HepG2 (cell line): ENCODE measurements at regions not wholly inside any gene's neighbourhood (a gene's known extent, or its start where the extent isn't known, plus 50 kb on each side); places are given as distances from the start of the nearest gene placed in this dataset.

Experiments
- ATAC-seq: fragments of 200-7000 bp; cut with Tn5 transposase; 3 replicates; pipeline ENCODE4 v1.9.1; 2020; ENCODE audit warnings: mild to moderate bottlenecking, moderate library complexity
- BruUV-seq: library from RNA; stranded (reverse); fragments of 400-500 nt; replicated peaks from 2 replicates; lab custom pipeline; 2021; lab: Mats Ljungman, UMichigan
- CTCF ChIA-PET: fragments of 300-600 bp; formaldehyde crosslinking; extraction: SDS; loops from one replicate; lab custom pipeline; 2021; ENCODE audit warnings: low total read pairs, inconsistent platforms, low intra/inter-chr PET ratio; lab: Yijun Ruan, JAX
- POLR2A ChIA-PET: fragments of 350-600 bp; sonication (Branson Sonifier 250); formaldehyde crosslinking; loops from one replicate; lab custom pipeline; 2020; ENCODE audit warnings: antibody characterized with exemption, inconsistent platforms; lab: Yijun Ruan, JAX
- DNase-seq: peaks from one replicate; pipeline ENCODE4 v3.0.0-alpha.2; 2015; ENCODE audit warnings: low spot score
- FAIRE-seq: peaks from 3 replicates; lab custom pipeline; 2011; peaks lifted over from hg19 to GRCh38; lab: Jason Lieb, UNC
- H2AFZ ChIP-seq: one replicate; pipeline ENCODE4 v1.6.1; 2011; ENCODE audit warnings: low read length, inconsistent platforms
- H3K27ac ChIP-seq: fragments of 300-600 bp; 3 replicates; pipeline ENCODE4 v1.8.0; 2011; ENCODE audit warnings: mixed run types, mild to moderate bottlenecking, mixed read lengths, low read length, inconsistent platforms; ENCODE audit not compliant: insufficient read depth; ENCODE audit errors: extremely low read length
- H3K27me3 ChIP-seq, 2 experiments: fragments of 200-600 bp in 1 of 2; 2 replicates in 1 of 2; 3 replicates in 1 of 2; pipeline versions ENCODE4 v1.6.0 to v1.8.0; 2011; ENCODE audit warnings: low read length in 2 of 2, mild to moderate bottlenecking in 2 of 2, moderate library complexity in 2 of 2, inconsistent platforms in 1 of 2; ENCODE audit not compliant: insufficient read depth in 2 of 2, control insufficient read depth in 1 of 2
- H3K36me3 ChIP-seq, 2 experiments: fragments of 200-600 bp in 1 of 2; replicated peaks in 1 of 2; 2 replicates in 1 of 2; 3 replicates in 1 of 2; pipeline versions ENCODE4 v1.5.1 to v1.8.0; 2011; ENCODE audit warnings: low read length in 2 of 2, inconsistent platforms in 1 of 2; ENCODE audit not compliant: insufficient read depth in 2 of 2, control insufficient read depth in 1 of 2
- H3K4me1 ChIP-seq: 2 replicates; pipeline ENCODE4 v1.5.1; 2012; ENCODE audit warnings: low read length, inconsistent platforms; ENCODE audit not compliant: insufficient read depth
- H3K4me2 ChIP-seq: 2 replicates; pipeline ENCODE4 v1.6.0; 2011; ENCODE audit warnings: low read depth, low read length, inconsistent platforms
- H3K4me3 ChIP-seq, 3 experiments: fragments of 200-600 bp in 1 of 3; sonication (generic), shearing (Covaris generic) in 1 of 3; replicated peaks in 1 of 3; 2 replicates each; pipeline ENCODE4 v1.5.1; 2011 to 2016; ENCODE audit warnings: low read length in 3 of 3, inconsistent platforms in 2 of 3, low read depth in 2 of 3, mild to moderate bottlenecking in 2 of 3, control low read depth in 1 of 3, mixed read lengths in 1 of 3; ENCODE audit not compliant: insufficient read depth in 1 of 3
- H3K79me2 ChIP-seq: one replicate; pipeline ENCODE4 v1.6.1; 2011; ENCODE audit warnings: low read length, inconsistent platforms; ENCODE audit not compliant: insufficient read depth
- H3K9ac ChIP-seq: 2 replicates; pipeline ENCODE4 v1.6.0; 2011; ENCODE audit warnings: mild to moderate bottlenecking, low read depth, low read length, inconsistent platforms; ENCODE audit not compliant: insufficient read depth
- H3K9me3 ChIP-seq: 2 replicates; pipeline ENCODE4 v1.5.1; 2012; ENCODE audit warnings: mild to moderate bottlenecking, low read length
- H4K20me1 ChIP-seq: 2 replicates; pipeline ENCODE4 v1.6.0; 2011; ENCODE audit warnings: inconsistent platforms, mild to moderate bottlenecking, low read length, moderate library complexity; ENCODE audit not compliant: insufficient read depth
- ATAD3A ChIP-seq: sonication (generic); formaldehyde crosslinking; IDR thresholded peaks from 2 replicates; pipeline ENCODE4 v1.4.0; 2020; ENCODE audit warnings: missing genetic modification reagents
- BATF2 ChIP-seq: sonication (generic); formaldehyde crosslinking; IDR thresholded peaks from 2 replicates; pipeline ENCODE4 v1.8.0; 2022; ENCODE audit warnings: mild to moderate bottlenecking, missing genetic modification reagents, moderate library complexity
- CTCF ChIP-seq: sonication (generic); formaldehyde crosslinking; IDR thresholded peaks from 2 replicates; pipeline ENCODE4 v1.5.0; 2020; ENCODE audit warnings: mild to moderate bottlenecking, missing genetic modification reagents, moderate library complexity
- HINFP ChIP-seq: sonication (generic); formaldehyde crosslinking; IDR thresholded peaks from 2 replicates; pipeline ENCODE4 v1.4.0; 2020; ENCODE audit warnings: low read depth, mild to moderate bottlenecking, missing genetic modification reagents
- HNRNPLL ChIP-seq: fragments of 200-400 bp; formaldehyde crosslinking; IDR thresholded peaks from 2 replicates; pipeline ENCODE4 v1.6.1; 2017; ENCODE audit warnings: mild to moderate bottlenecking, low read depth, low read length; ENCODE audit not compliant: poor library complexity, severe bottlenecking
- HNRNPUL1 ChIP-seq: fragments of 200-400 bp; formaldehyde crosslinking; IDR thresholded peaks from 2 replicates; pipeline ENCODE4 v1.6.1; 2017; ENCODE audit warnings: low read depth, mild to moderate bottlenecking, low read length, moderate library complexity
- HOMEZ ChIP-seq: IDR thresholded peaks from 2 replicates; pipeline ENCODE4 v1.6.1; 2016; ENCODE audit warnings: low read depth
- MEF2D ChIP-seq: sonication (generic); formaldehyde crosslinking; IDR thresholded peaks from 2 replicates; pipeline ENCODE4 v1.5.1; 2020; ENCODE audit warnings: mild to moderate bottlenecking, missing genetic modification reagents
- MTA3 ChIP-seq: sonication (generic); formaldehyde crosslinking; IDR thresholded peaks from 2 replicates; pipeline ENCODE4 v1.4.0; 2020; ENCODE audit warnings: missing genetic modification reagents
- NFE2 ChIP-seq: sonication (generic); formaldehyde crosslinking; IDR thresholded peaks from 2 replicates; pipeline ENCODE4 v1.4.0; 2020; ENCODE audit warnings: missing genetic modification reagents
- PPARG ChIP-seq: conservative IDR thresholded peaks from 2 replicates; pipeline ENCODE4 v1.6.1; 2016; ENCODE audit warnings: missing biosample characterization, missing genetic modification reagents
- PTBP1 ChIP-seq: fragments of 200-400 bp; formaldehyde crosslinking; IDR thresholded peaks from 2 replicates; pipeline ENCODE4 v1.6.1; 2018; ENCODE audit warnings: low read length, low read depth; ENCODE audit not compliant: poor library complexity, severe bottlenecking
- ZBTB1 ChIP-seq: sonication (generic); formaldehyde crosslinking; IDR thresholded peaks from 2 replicates; pipeline ENCODE4 v1.4.0; 2020; ENCODE audit warnings: missing genetic modification reagents, borderline replicate concordance
- ZNF337 ChIP-seq: sonication (generic); formaldehyde crosslinking; IDR thresholded peaks from 2 replicates; pipeline ENCODE4 v1.5.1; 2020; ENCODE audit warnings: missing genetic modification reagents, low read depth, mild to moderate bottlenecking, borderline replicate concordance
- ZNF383 ChIP-seq: sonication (generic); formaldehyde crosslinking; IDR thresholded peaks from 2 replicates; pipeline ENCODE4 v1.4.0; 2020; ENCODE audit warnings: missing genetic modification reagents, mild to moderate bottlenecking, borderline replicate concordance
- ZNF761 ChIP-seq: sonication (generic); formaldehyde crosslinking; conservative IDR thresholded peaks from 2 replicates; pipeline ENCODE4 v1.4.0; 2020; ENCODE audit warnings: mild to moderate bottlenecking, missing genetic modification reagents
- WGBS: methylation state at CpG from one replicate; pipeline ENCODE4 v1.1.6; 2017; ENCODE audit warnings: low lambda C conversion rate; 5-methylcytosine and 5-hydroxymethylcytosine counted together
- in situ Hi-C: cut with HindIII; loops from 2 replicates; pipeline ENCODE4 v1.10.0; 2017; ENCODE audit warnings: low pct_unique_long_range_greater_than_20kb; ENCODE audit not compliant: extremely low pct_ligation_motif_present
- intact Hi-C: fragments of 100-400 bp; cut with micrococcal nuclease; formaldehyde crosslinking; loops from one replicate; pipeline ENCODE4 v1.10.0; 2022; ENCODE audit not compliant: unreplicated experiment

GRCh38 chr4:151906438-151906837 is 145.6 kb upstream of the GATB start:
- Histone ChIP-seq H3K9me3 (peaks cover 4% of the 10 kb centered on the region; the same call in 1 of the 2 replicates), H3K4me1 (no peaks in the 10 kb centered on the region), H3K79me2 (no peaks in the 10 kb centered on the region), H3K36me3 (no peaks in the 10 kb centered on the region), H3K9ac (no peak overlapping the region), H4K20me1 (no peaks in the 10 kb centered on the region), H3K4me3 (no peak overlapping the region), H2AFZ (no peak overlapping the region), H3K27me3 (peaks cover 1 to 6% of the 10 kb centered on the region in 2 experiments; a peak in 2 of 5 replicates), H3K4me2 (no peak overlapping the region), H3K27ac (no peak overlapping the region)
- POLR2A ChIA-PET: no interaction called here
- FAIRE-seq (no peak), DNase-seq (no peak), ATAC-seq (no peak)
- in situ Hi-C loops: no loop called here
- BruUV-seq: no TSS peak
- 3% methylated on average over 4 of the region's 4 CpGs for WGBS
- CTCF ChIA-PET: no interaction called here
- intact Hi-C loops: no loop called here
- TF ChIP-seq MTA3 (CRISPR knock-in tag): no peak
- TF ChIP-seq PPARG: no peak
- no peak for TF ChIP-seq MEF2D (CRISPR knock-in tag)
- no peak for TF ChIP-seq PTBP1
- no peak for TF ChIP-seq ZNF383 (CRISPR knock-in tag)
- TF ChIP-seq HINFP (CRISPR knock-in tag): no peak
- TF ChIP-seq ZNF337 (CRISPR knock-in tag): no peak
- no peak for TF ChIP-seq ATAD3A
- no peak for TF ChIP-seq BATF2 (CRISPR knock-in tag)
- TF ChIP-seq NFE2 (CRISPR knock-in tag): no peak
- TF ChIP-seq HNRNPLL: no peak
- no peak for TF ChIP-seq HNRNPUL1
- no peak for TF ChIP-seq CTCF (CRISPR knock-in tag)
- no peak for TF ChIP-seq HOMEZ (CRISPR knock-in tag)
- TF ChIP-seq ZBTB1 (CRISPR knock-in tag): no peak
- TF ChIP-seq ZNF761 (CRISPR knock-in tag): no peak
